NCI-H2227 (cell line): ENCODE measurements at regions not wholly inside any gene's neighbourhood (a gene's known extent, or its start where the extent isn't known, plus 50 kb on each side); places are given as distances from the start of the nearest gene placed in this dataset.

Source experiments
- DNase-seq: peaks from one replicate; lab custom pipeline; 2025; ENCODE audit not compliant: unreplicated experiment; lab: John Stamatoyannopoulos, UW

GRCh38 chr1:87673748-87674147 is 345.1 kb downstream of the LMO4 start:
- DNase-seq = no peak

DNA sequence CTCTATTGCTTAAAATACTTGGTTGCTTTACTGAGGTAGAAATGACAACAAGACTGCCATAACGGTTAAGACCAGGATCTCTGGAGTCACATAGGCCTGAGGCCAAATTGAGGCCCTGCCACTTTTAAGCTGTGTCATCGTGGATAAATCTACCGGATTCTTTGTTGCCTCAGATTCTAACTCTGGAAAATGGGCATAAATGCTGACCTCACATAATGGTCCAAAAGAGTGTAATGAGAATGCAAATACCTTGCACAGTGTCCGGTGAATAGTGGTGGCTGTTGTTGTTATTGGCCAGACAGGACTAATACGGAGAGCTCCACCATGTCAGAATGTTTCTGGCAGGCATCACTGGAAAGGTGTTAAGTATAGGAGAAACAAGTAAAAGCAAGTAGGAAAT is 346.1 kb downstream of the LMO4 start:
- no peak for DNase-seq

DNA sequence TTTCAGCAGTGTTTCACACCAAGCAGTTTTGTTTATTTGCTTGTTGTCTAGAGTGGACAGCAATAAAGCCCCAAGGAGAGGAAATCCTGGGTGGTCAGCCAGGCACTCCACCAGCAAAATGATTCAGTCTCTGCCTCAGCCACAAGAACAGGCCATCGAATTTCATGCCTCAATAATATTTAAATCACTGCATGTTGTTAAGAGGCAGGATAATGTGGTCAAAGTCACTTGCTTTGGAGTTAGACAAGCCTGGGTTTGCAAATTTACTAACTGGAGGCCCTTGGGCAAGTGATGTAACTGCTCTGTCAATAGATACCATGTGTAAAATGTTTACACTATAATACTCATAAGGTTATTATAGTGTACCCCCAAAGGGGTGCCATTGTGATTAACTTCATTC is 349.6 kb downstream of the LMO4 start:
- DNase-seq = no peak

- peak; percentile 14 for DNase-seq
Observed at GRCh38 chr1:87682565-87682964, 353.9 kb downstream of the LMO4 start.

DNA sequence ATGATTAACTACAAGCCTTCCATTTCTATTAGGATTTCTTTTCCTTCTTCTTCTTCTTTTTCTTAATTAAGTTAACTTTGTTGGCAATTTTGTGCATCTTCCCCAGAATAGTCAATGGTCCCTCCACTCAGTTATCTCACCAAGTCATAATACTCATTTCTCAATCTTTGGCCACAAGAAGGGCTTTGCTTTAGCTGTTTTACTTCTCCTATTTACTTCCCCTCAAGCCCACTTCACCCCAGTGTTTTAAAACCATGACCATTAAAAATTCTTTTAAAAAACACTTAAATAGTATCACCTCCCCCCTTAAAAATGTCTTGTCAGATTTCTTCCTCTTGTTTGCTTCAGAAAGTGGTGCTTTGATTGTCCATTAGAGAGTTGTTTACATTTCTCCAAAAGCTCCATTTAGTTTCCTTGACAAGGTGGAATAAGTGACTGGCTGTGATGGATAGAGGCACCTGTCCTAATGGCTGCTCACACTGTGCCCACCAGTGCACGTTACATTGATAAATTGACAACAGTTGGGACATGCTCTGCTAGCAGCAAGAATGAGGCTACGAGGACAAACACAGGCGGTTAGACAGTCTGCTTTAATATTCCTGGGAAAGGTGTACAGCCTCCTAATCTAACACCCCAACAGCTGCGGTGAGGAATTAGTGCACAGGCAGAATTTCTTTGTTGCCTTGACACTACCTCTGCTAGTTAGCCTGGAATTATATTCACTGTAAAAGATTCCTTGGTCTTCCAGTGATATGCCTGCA is 354.7 kb downstream of the LMO4 start:
- peak; percentile 21 for DNase-seq

GRCh38 chr1:87684194-87684593 is 355.5 kb downstream of the LMO4 start:
- DNase-seq = peak; percentile 33

DNA sequence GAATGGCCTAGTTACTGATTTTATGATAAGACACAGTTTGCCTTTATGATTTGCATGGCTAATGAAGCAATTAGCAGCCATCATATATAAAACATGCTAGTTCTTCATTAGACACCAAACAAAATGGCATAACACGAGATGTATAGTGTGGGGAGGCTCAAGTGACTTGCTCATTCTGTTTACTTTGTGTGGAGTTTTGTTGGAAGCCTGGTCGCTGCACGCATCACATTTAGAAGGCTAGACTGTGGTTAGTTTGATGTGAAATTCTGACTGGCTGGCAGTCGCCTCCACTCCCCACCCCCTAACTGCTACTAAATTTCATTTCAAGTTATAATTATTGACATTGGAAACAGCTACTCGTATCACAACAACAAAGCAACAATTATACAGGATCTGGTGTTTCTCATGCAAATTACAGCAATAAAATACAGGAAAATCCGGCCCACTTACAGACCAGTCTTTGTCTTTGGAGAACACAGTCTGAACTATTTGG is 356.1 kb downstream of the LMO4 start:
- DNase-seq = peak; percentile 18

- no peak for DNase-seq
Observed at GRCh38 chr1:87685311-87686135, 356.8 kb downstream of the LMO4 start.

DNA sequence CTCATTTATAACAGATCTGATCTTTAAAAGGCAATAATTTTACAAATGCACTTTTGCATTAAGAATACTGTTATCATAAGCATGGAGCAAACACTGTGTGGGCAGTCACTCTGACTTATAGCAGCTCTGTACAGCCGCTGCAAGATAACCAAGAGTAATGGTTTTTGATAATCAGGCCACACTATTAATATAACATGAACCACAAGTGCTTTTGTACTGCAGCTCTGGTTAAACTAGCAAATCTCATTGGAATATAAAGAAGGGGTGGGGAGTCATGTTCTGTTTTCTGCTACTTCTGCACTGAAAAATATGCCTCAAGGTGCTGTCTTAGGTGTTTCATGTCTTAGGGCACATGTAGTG is 357.4 kb downstream of the LMO4 start:
- DNase-seq = no peak

DNA sequence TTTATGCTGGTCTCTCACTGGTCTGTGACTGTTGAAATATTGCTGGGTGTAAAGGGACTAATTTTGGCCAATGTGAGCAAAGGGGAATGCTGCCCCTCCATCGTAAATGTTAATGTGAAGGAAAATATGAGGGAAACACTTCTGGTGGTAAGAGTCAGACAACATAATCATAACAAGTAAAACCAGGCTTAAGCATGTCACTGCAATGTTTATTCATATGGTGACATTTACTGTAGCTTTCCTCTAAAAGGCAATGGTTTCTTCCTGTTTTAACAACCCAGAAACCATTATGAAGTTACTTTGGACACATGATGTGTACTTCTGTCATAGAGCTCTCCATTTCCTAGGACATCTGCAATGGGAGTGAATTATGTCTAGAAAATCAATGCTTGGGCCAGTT is 358.0 kb downstream of the LMO4 start:
- no peak for DNase-seq

- DNase-seq = no peak
Observed at GRCh38 chr1:87688136-87688535, 359.5 kb downstream of the LMO4 start.

DNA sequence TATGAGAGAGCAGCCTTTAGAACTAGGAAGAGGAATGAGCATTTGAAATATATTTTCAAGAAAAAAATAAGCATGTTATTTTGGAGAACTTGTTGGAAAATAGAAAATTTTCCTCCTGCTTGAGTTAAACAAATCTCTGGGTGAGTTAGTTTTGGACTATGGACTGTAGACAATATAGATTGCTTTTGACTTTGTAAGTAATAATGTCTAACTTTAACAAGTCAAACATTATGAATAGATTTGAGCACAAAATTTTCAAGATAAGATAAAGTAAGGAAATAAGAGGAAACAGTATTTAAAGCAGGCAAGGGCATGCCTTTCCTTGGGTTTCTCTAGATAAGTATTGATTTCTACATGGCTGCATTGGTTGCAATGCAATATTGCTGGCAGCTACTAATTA is 360.8 kb downstream of the LMO4 start:
- DNase-seq = no peak

GRCh38 chr1:87696483-87696882 is 367.8 kb downstream of the LMO4 start:
- DNase-seq = no peak

DNA sequence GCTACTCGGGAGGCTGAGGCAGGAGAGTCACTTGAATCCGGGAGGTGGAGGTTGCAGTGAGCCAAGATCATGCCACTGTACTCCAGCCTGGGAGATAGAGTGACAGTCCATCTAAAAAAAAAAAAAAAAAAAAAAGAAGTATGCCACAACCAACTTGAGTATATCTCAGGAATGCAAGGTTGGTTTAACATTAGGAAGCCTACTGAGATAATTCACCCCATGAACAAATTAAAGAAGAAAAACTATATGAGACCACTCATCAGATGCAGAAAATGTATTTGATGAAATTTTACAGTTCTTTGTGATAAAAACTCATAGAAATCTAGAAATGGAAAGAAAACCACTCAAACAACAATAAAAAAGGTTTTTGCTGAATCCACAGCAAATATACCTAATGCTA is 373.8 kb downstream of the LMO4 start:
- DNase-seq = peak; percentile 21

- no peak for DNase-seq
Observed at GRCh38 chr1:87705233-87705632, 376.6 kb downstream of the LMO4 start.

- no peak for DNase-seq
Observed at GRCh38 chr1:87706203-87706602, 377.5 kb downstream of the LMO4 start.

GRCh38 chr1:87706779-87707228 is 378.1 kb downstream of the LMO4 start:
- DNase-seq = peak; percentile 41

GRCh38 chr1:87707411-87707810 is 378.7 kb downstream of the LMO4 start:
- peak; percentile 41 for DNase-seq

DNA sequence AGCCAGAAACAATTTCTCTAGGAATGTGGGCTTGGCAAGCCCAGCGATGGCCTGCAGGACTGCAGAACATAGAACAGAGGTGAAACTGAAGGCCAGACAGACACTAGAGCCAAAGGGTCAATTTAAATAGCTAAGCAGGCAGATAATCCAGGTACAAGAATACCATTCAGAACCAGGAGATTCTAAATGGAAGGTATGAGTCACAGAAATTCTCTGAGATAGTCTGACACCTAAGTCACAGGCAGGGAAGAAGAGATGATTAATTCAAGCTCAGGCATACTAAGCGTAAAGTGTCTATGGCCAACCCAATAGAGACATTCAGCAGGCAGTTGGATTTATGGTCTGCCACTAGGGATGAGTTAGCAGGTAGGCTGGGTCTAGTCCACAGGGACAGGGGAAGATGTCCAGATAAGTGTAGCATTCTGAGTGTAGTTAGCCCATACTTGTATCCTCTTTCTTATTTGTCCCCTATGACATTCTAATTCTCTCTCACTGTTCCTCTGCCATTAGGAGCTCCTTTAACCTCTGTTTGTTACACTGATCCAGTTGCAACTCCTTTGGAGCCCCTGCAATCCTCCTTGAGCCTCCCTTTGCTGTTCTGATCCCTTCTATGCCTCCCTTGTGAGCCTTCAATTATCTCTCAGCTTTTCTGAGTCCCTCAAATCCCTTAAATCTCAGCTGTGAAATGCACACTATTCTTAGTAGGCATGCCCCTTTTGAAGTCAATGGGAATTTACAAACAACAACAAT is 383.8 kb downstream of the LMO4 start:
- no peak for DNase-seq

- no peak for DNase-seq
Observed at GRCh38 chr1:87714278-87714677, 385.6 kb downstream of the LMO4 start.

GRCh38 chr1:87715052-87715451 is 386.4 kb downstream of the LMO4 start:
- DNase-seq = no peak

DNA sequence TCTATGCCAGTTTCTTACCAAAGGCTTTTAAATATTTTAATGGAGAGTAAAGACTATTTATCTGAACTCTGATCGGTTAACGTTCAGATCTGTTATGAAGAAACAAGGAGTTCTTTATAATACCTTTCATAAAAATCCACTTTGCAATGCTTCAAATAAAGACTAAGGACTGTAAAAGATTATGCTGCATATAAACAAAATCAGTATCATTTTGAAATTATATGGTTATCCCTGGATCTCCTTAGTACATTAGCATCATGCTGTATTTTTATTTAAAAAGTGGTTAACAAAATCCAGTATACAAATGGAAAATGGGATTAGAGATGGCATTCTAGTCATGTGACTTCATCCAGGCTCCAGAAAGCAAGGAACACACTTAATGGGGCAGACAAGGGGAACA is 386.8 kb downstream of the LMO4 start:
- DNase-seq = no peak
